Left ventricle myocardium inferior (tissue), 1 donor: ENCODE measurements at regions not wholly inside any gene's neighbourhood (a gene's known extent, or its start where the extent isn't known, plus 50 kb on each side); places are given as distances from the start of the nearest gene placed in this dataset.

Experiments used
- DNase-seq: peaks from one replicate; pipeline ENCODE4 v3.0.0-alpha.2; 2020
- H3K27ac ChIP-seq: fragments of 200-600 bp; replicated peaks from 2 replicates; pipeline ENCODE4 v1.8.0; 2021
- H3K27me3 ChIP-seq: fragments of 200-600 bp; 2 replicates; pipeline ENCODE4 v1.8.0; 2021; ENCODE audit warnings: low read depth
- H3K36me3 ChIP-seq: fragments of 200-600 bp; 2 replicates; pipeline ENCODE4 v1.8.0; 2021
- H3K4me1 ChIP-seq: fragments of 200-600 bp; 2 replicates; pipeline ENCODE4 v1.8.0; 2021
- H3K4me3 ChIP-seq: fragments of 200-600 bp; 2 replicates; pipeline ENCODE4 v1.8.0; 2021; ENCODE audit warnings: mild to moderate bottlenecking, moderate library complexity
- H3K9me3 ChIP-seq: fragments of 200-600 bp; replicated peaks from 2 replicates; pipeline ENCODE4 v1.8.0; 2021
- CTCF ChIP-seq: fragments of 200-600 bp; IDR thresholded peaks from 2 replicates; pipeline ENCODE4 v1.8.0; 2021; ENCODE audit warnings: antibody characterized with exemption, mild to moderate bottlenecking, borderline replicate concordance
- intact Hi-C: fragments of 100-400 bp; cut with micrococcal nuclease; formaldehyde crosslinking; loops from one replicate; pipeline ENCODE4 v1.11.0; 2022
- donor health status: DM: no; HTN: yes; CAD: no; lungs with severe emphysema.

DNA sequence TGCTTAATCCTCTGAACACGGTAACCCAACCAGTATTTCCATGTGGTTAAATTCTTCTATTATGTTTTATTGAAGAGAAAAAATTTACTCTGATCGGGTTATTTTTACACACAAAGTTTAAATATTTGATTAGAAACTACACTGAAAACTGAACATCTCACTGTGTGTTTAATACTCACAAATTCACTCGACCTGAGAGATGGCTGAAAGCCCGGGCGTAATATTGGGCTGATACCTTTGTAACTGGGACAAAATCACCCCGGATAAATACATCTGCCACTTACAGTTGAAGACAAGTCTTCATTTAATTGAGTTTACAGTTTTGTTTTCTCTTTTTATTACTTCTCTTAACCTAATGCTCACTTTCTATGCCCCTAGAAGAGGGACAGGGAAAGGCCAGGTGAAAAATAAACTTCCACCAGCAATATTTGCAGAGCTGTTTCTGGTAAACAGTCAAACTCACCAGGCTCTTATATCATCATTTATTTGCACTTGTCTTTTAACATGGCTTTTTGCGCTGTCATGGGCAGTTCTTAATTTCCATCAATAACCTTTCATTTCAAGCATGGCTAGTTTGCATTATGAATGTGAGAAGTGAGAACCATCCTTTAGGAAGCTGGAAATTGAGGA lies 145.6 kb upstream of the TMCO5A start:
- Histone ChIP-seq H3K4me3 (no peak overlapping the region), H3K27me3 (no peaks in the 10 kb centered on the region), H3K9me3 (no peaks in the 10 kb centered on the region), H3K4me1 (no peaks in the 10 kb centered on the region), H3K36me3 (no peaks in the 10 kb centered on the region), H3K27ac (no peak overlapping the region)
- DNase-seq: no peak
- intact Hi-C loops: no loop called here
- TF ChIP-seq CTCF: no peak

GRCh38 chr15:37789397-37789786 lies 145.0 kb upstream of the TMCO5A start:
- no peaks in the 10 kb centered on the region for H3K4me1 ChIP-seq
- no peaks in the 10 kb centered on the region for H3K27me3 ChIP-seq
- intact Hi-C loops: no loop called here
- H3K27ac ChIP-seq: no peak overlapping the region
- no peak for TF ChIP-seq CTCF
- H3K36me3 ChIP-seq: no peaks in the 10 kb centered on the region
- H3K9me3 ChIP-seq: no peaks in the 10 kb centered on the region
- DNase-seq: no peak
- H3K4me3 ChIP-seq: no peak overlapping the region

DNA sequence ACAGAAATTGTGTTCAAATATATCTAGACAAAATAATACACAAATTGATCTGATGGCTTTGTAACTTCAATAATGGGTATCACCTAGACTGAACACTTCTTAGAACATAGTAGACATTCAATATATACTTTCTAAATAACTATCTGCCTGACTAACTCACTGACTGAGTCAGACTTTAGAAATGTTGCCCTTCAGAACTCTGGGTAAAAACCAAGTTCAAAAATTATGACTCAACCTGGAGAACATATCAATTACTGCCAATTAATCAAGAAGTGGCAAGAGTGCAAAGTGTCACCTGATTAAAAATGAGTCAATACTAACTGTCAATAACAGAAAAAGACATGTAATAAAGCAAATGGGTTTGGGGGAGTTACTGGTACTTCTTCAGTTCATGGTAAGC lies 144.6 kb upstream of the TMCO5A start:
- intact Hi-C loops: no loop called here
- H3K27me3 ChIP-seq: no peaks in the 10 kb centered on the region
- DNase-seq: no peak
- no peak overlapping the region for H3K27ac ChIP-seq
- TF ChIP-seq CTCF: no peak
- H3K4me1 ChIP-seq: no peaks in the 10 kb centered on the region
- no peaks in the 10 kb centered on the region for H3K36me3 ChIP-seq
- no peaks in the 10 kb centered on the region for H3K9me3 ChIP-seq
- H3K4me3 ChIP-seq: no peak overlapping the region

DNA sequence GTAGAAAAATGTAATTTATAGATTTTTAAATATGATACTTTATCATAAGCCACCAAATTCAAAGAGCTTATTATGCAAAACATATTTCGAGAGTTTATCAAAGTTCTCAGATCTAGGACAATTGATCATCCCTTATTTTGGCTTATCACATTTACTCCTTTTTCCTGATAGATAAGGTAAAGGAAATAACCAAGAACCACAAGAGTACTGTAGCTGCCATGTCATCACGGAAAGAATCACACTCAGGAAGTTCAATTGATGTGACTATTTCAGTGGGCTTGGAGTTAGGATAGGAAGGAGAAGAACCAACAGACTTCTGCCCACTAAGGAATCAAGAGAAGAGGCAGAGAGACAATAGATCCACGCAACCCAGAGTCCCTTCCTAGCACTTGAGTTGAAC lies 142.7 kb upstream of the TMCO5A start:
- Histone ChIP-seq H3K4me1 (no peaks in the 10 kb centered on the region), H3K27ac (no peak overlapping the region), H3K27me3 (no peaks in the 10 kb centered on the region), H3K36me3 (no peaks in the 10 kb centered on the region), H3K4me3 (no peak overlapping the region), H3K9me3 (no peaks in the 10 kb centered on the region)
- TF ChIP-seq CTCF: no peak
- no peak for DNase-seq
- intact Hi-C loops: no loop called here

DNA sequence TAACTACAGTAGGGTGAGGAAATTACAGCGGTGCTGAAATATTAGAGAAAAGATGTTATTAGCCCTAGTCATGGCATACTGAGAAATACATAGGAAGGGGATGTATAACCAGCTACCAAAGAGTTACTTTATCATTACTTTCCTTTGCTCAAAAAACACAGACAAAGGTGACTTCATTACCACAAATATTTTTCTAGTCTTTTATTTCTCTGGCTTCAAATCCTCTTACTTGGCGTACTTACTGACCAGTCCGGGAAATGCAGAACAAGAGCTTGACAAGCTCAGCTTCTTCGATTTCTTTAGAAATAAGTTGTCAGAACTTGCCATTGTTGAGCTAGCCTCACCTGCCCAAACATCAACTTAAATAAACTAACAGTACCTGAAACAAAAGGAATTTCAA lies 142.1 kb upstream of the TMCO5A start:
- H3K27me3 ChIP-seq: no peaks in the 10 kb centered on the region
- no peak for DNase-seq
- no peak overlapping the region for H3K27ac ChIP-seq
- no peaks in the 10 kb centered on the region for H3K9me3 ChIP-seq
- intact Hi-C loops: no loop called here
- no peak for TF ChIP-seq CTCF
- H3K36me3 ChIP-seq: no peaks in the 10 kb centered on the region
- H3K4me3 ChIP-seq: no peak overlapping the region
- H3K4me1 ChIP-seq: no peaks in the 10 kb centered on the region
